ENCODE measurements at regions not wholly inside any gene's neighbourhood (a gene's known extent, or its start where the extent isn't known, plus 50 kb on each side); places are given as distances from the start of the nearest gene placed in this dataset.

DNA sequence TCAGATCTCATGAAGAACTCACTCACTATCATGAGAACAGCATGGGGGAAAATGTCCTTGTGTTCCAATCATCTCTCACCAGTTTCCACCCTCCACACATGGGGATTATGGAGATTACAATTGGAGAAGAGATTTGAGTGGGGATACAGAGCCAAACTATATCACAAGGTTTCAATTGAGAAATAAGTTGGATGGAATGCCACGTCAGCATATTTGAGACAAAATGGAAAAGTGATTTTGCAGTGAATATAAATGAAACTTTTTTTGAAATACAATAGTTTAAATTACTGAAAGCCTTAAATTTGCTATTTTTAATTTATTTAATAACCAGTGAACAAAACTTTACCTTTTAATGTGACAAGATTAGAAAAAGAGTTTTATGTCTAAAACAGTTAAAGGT, 494.1 kb downstream of the PRR32 start:
- no peak for TF ChIP-seq POLR2AphosphoS5 (IDR thresholded peaks at IDR 0.05)
- TF ChIP-seq, protein P1, sequence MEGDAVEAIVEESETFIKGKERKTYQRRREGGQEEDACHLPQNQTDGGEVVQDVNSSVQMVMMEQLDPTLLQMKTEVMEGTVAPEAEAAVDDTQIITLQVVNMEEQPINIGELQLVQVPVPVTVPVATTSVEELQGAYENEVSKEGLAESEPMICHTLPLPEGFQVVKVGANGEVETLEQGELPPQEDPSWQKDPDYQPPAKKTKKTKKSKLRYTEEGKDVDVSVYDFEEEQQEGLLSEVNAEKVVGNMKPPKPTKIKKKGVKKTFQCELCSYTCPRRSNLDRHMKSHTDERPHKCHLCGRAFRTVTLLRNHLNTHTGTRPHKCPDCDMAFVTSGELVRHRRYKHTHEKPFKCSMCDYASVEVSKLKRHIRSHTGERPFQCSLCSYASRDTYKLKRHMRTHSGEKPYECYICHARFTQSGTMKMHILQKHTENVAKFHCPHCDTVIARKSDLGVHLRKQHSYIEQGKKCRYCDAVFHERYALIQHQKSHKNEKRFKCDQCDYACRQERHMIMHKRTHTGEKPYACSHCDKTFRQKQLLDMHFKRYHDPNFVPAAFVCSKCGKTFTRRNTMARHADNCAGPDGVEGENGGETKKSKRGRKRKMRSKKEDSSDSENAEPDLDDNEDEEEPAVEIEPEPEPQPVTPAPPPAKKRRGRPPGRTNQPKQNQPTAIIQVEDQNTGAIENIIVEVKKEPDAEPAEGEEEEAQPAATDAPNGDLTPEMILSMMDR (IDR thresholded peaks at IDR 0.05) = no peak
- TF ChIP-seq POLR2A (IDR thresholded peaks at IDR 0.05; ENCODE audit: low read depth) = no peak
